NCI-H1417 (cell line): ENCODE measurements at regions not wholly inside any gene's neighbourhood (a gene's known extent, or its start where the extent isn't known, plus 50 kb on each side); places are given as distances from the start of the nearest gene placed in this dataset.
"Not testable (repeated sequence)": the region's sequence is repeated elsewhere in the genome, so short reads cannot be mapped to it uniquely, and the experiment has no call there.

Experiments used
- DNase-seq, 3 experiments: peaks; one replicate each; lab custom pipeline; 2025; lab: John Stamatoyannopoulos, UW

DNA sequence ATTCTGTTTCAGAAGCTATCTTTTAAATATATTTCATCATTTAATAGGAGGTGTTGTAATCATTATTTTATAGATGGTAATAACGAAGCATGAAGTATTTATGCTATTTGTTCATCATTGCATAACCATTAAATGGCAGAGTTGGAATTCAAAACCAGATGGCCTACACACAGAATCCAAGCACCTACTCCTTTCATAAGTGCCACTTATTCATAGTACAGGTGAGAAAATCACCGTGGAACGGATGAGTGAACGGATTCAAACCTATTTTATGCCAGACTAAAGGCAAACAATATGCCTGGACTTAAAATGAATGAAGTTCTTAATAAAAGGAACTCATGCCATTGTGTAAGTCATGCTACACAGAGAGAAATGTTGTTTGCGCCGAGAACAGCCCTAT is 397.9 kb upstream of the ADGRB3 start:
- no peak for DNase-seq

DNA sequence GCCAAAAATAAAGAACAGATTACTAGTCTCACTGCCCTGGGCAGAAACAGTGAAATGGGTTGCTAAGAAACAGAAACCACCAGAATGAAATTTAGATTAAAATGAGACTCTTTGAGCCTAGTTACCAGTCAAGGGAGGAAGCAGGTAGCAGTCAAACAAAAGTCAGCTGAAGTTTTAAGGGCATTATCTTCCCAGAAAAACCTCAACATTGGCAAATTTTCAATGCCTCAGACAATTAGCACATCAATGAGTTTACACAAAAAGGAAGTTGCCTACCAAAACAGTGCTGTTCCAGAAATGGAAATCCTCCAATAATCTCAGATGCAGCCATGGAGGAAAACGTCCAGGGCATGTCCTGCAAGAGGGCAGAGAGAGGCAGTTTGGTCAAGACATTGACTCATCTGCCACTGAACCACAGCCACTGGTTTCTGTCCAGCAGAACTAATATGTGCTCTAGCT is 399.7 kb upstream of the ADGRB3 start:
- no peak for DNase-seq

DNA sequence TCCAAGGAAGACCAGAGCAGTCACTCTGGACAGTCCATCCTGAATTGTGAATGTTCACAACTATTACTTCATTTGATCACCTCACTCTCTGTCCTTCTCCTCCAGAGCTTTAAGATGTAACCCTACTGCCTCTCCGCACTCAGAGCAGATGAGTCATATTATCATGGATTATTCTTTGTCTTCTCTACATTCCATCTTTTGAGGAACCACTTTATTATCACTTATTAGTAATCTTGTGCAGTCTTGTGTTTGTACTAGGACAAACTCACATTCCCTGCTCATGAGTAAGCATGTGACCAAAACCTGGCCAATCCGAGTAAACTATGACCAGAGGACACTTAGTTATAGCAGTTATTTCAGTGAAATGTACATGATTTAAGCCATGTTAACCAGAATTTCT is 401.5 kb upstream of the ADGRB3 start:
- no peak for DNase-seq

DNA sequence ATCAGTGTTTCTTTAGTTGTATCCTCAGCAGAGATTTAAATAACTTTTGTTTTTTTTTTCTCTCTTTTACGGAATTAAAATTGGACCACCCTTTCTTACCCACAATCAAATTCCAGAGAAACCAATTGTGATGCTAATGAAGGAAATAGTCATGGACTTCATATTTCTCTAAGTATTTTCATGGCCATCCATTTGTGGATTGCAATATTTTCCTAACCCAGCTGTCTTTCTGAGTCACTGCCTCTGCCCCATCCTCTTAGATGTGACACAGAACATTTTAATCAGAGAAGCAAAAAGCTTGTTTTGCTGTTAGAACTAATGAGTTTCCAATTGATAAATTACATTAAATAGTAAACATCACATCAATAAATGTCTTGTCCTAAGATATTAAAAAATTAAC is 405.5 kb upstream of the ADGRB3 start:
- no peak for DNase-seq

DNA sequence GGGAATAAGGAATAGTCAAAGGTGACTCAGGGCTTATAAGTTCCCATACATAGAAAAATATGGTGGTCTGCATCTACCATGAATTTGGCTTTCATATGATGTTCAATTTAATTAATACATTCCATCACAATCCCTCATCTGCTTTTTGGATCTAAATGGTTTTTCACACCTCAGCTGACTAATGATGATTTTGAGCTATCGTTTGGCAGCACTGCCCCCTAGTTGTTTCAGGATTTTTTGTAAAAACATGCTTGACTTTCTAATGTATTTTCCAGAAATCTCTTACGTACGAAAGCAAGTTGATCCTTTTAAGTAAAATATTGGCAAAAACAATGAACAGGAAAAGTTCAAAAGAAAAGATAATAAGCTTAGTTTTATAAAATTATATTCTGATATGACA is 408.6 kb upstream of the ADGRB3 start:
- DNase-seq = peak in 2 of 3 experiments; percentile 5 to 55

DNA sequence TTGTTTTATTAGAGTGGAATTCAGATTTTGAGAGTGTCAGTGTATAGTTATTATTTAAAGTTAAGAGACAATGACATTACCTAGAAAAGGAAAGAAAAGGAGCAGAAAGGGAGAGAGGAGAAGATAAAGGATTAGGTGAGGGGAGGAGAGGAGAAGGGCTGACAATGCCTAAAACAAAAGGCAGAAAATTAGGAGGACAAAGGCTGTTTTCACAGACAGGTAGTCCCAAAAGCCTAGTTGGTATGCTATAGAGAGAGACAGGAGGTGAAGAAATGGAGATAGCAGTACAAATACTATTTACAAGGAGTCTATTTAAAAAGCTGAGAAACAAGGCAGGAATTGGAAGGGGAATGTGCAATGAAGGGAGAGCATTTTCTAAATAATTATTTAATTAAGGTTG is 409.4 kb upstream of the ADGRB3 start:
- no peak for DNase-seq

DNA sequence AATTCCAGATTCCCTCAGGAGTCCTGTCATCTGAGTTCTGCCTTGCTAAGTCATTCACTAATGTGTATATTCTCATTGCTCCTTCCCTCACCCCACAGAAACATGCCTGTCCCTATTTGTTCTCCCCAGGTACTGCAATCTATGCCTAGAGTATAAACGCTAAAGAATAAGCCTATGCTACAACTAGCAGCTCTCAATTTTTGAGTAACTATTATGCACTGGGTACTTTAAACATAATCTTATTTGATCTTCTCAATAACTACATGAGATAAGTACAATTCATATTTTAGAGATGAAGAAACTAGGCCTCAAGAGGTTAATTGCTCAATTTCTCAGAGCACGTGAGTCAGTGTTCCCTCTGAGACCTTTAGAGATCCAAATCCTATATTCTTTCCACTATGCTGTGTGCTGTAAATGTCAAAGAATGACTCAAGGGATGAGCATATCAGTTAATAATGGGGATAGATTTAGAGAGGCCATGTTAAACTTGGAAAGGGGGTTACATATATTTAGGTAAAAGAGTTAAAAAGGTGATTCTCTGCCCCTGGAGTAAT is 423.8 kb upstream of the ADGRB3 start:
- DNase-seq = no peak

DNA sequence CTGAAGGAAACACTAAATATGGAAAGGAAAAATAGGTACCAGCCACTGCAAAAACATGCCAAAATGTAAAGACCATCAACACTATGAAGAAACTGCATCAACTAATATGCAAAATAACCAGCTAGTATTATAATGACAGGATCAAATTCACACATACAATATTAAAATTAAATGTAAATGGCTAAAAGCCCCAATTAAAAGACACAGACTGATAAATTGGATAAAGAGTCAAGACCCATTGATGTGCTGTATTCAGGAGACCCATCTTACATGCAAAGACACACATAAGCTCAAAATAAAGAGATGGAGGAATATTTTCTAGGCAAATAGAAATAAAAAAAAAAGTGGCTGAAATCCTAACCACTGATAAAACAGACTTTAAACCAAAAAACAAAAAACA is 427.5 kb upstream of the ADGRB3 start:
- DNase-seq = not testable (repeated sequence)

DNA sequence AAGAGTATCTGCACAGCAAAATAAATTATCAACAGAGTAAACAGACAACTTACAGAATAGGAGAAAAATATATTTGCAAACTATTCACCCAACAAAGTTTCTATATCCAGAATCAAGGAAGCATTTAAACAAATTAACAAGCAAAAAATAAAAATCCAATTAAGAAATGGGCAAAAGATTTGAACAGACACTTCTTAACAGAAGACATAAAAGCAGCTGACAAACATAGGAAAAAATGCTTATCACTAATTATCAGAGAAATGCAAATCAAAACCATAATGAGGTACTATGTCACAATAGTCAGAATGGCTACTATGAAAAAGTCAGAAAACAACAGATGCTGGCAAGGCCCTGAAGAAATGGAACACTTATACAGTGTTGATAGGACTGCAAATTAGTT is 434.2 kb upstream of the ADGRB3 start:
- DNase-seq = no peak

DNA sequence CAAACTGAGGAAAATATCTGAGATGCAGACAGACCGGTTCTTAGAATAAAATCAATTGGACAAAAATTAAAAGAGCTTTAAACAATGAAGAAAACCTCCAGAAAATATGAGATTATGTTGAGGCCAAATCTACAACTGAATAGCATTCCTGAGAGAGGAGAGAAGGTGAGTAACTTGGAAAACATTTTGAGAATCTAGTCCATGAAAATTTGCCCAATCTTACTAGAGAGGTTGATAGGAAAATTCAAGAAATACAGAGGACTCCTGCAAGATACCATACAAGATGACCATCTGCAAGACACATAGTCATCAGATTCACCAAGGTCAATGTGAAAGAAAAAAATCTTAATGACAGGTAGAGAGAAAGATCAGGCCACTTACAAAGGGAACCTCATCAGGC is 437.7 kb upstream of the ADGRB3 start:
- no peak for DNase-seq

DNA sequence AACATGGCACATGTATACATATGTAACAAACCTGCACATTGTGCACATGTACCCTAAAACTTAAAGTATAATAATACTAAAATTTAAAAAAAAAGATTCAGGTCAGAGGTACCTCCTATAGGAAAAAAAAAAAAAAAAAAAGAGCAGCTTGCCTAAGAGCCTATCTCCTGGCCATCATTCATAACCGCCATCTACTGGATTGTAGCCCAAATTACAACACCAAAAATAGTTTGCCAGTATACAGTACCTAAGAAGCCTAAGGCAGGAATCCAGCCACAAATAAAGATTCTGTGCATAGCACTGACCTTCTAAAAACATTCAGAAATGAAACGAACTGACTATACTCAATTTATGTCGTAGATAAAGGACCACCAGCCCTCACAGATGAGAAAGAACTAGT is 438.4 kb upstream of the ADGRB3 start:
- DNase-seq = peak in 1 of 3 experiments; percentile 6

DNA sequence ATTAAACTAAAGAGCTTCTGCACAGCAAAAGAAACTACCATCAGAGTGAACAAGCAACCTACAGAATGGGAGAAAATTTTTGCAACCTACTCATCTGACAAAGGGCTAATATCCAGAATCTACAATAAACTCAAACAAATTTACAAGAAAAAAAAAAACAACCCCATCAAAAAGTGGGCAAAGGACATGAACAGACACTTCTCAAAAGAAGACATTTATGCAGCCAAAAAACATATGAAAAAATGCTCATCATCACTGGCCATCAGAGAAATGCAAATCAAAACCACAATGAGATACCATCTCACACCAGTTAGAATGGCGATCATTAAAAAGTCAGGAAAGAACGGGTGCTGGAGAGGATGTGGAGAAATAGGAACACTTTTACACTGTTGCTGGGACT is 439.3 kb upstream of the ADGRB3 start:
- not testable (repeated sequence) for DNase-seq

DNA sequence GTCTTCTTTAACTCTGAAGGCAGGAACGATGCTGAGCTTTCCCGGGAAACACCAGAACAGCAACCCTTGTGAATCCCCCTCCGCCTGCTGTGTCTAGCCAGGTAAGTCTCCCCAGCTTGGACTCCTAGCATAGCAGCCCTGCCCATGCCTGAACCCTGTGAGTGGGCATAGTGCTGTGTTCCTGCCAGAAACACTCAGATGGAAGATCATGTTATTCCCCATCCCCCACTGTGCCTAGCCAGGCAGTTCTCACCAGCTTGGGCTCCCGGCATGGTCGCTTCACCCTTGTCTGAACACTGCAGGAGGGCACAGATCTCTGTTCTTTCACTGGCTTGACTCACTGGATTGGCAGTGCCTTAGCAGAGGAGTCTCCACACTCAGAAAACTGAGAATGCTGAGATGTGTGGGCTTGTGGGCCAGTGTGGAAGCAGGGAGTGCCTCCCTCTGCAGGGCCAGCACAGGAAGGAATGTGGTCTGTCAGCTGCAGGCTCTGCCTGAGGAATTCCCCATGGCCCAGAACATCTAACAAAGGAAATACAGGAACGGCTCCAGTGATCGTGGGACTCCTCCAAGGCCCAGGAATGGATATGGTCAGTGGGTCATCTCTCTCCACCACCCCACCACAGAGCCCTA is 440.1 kb upstream of the ADGRB3 start:
- no peak for DNase-seq

DNA sequence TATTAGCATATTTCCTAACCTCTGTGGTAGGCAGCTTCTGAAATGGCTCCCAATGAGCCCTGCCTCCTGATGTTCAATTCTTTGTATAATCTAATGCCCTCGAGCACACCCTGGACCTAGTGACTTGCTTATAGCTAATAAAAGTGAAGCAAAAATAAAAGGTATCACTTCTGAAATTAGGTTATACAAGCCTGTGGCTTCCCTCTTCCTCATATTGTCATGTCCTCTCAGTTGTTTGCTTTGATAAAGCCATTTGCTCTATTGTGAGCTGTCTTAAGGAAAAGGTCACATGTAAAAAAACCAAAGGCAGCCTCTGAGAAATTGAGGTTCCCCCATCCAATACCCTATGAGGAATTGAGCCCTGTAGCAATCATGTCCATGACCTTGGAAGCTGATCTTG is 442.1 kb upstream of the ADGRB3 start:
- no peak for DNase-seq

DNA sequence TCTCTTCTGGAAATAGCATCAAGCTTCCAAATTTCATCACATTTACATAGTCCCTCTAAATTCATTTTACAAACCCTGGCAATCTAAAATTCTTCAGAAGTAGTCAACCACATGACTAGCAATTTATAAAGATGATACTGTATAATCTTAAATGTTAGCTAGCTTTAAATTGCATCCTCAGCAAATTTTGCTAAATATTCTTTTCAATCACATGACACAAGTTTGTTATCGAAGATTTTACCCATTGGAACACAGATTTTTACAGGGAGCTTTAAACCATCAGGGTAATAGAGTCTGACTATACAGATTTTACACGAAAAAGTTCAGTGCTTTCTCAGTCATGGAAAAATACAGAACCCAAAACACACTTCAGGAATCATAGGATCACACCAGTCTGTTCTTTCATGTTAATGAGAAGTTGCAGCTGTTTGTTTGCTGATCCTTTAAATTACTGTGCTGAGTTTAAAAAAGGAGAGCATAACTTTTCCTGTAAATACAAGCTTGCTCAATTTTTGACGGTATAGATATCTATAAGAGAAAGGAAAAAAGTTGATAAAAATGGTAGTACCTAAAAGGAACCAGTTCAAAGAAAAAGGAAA is 445.8 kb upstream of the ADGRB3 start:
- DNase-seq = no peak

DNA sequence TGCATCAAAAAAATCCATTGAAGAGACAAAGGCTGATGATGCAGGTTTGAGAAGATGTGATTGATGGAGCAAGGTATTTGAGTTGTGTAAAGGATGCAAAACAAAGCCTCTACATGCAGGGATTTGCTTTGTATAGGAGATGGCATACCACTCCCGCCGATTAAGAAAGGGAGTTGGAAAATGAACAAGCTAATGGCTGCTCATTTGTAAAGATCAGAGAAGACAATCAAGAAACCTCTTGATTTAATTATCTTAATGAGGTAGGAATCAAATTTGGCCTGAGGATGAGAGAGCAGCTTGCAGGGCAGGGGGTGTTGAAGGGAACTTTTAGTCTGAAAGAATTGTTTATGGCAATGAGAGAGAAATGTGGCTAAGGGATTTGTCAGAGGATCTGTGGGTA is 448.2 kb upstream of the ADGRB3 start:
- DNase-seq = no peak

DNA sequence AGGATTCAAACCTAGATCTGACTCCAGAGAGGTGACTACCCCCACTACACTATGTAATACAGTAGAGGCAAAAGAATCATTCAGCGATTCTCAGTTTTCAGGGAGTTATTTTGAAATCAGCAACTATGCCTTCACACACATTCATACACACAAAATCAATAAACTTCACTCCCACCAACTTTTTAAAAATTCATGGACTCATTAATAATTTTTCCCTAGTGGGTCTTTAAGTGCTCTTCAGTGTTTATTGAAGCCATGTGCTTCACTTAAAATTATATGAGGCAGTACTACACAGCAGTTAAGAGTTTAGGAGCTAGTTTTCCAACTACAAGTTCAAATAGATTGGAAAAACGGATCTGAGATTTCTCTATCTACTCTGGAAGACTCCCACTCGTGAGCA is 452.7 kb upstream of the ADGRB3 start:
- DNase-seq = no peak

DNA sequence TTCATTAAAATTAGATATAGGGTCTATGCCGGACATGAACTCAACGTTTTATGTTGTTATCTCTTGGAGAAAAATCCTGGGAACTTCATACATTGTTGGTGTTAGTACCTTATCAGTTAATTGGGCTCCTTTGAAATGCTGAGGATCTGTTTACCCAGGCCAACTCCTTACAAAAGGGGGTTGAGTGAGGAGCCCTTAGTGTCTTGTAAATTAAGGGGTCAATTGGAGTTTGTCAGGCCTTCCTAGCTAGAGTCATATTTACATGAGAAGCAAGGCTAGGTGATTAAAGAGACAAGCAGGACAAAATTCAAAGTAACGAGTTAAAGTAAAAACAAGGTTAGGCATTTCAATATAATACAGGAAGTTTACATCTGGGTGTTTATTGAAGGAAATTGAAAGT is 454.1 kb upstream of the ADGRB3 start:
- not testable (repeated sequence) for DNase-seq

DNA sequence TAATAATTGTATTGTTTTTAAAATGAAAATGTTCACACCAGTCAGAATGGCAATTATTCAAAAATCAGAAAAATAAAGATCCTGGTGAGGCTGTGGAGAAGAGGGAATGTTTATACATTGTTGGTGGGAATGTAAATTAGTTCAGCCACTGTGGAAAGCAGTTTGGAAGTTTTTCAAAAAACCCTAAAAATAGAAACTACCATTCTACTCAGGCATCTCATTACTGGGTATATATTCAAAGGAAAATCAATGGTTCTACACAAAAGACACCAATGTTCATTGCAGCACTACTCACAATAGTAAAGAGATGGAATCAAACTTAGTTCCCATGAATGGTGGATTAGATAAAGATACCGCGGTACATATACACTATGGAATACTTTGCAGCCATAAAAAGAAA is 461.5 kb upstream of the ADGRB3 start:
- no peak for DNase-seq

DNA sequence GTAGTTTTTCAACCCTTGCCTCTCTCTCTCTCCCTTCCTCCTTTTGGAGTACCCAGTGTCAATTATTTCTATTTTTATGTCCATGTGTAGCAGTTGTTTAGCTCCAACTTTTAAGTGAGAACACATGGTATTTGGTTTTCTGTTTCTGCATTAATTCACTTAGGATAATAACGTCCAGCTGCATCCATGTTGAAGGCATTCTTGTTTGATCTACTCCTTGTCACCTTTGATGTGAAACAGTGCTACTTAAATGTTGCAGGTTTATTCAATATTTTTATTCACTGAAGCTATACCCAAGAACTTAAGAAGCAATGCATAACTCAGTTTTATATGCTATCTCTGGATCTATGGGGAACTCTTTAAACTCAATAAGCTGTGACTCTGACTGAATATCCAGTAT is 465.2 kb upstream of the ADGRB3 start:
- no peak for DNase-seq

DNA sequence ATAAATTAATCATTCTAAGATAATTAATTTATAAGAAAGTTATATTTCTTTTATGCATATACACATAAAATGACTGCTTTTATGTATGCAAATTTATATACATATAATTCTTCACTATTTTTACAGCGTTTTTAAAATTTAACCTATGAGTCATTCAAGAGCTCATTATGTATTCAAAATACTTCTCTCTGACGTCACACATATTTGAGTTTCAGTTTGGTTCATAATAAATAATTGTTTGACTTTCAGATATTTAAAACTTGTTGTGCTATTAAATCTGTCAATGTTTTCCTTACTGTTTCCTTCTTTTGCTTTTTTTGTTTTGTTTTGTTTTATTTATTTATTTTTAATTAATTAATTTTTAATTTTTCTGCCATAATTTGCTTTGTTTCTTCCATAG is 467.5 kb upstream of the ADGRB3 start:
- DNase-seq = no peak

DNA sequence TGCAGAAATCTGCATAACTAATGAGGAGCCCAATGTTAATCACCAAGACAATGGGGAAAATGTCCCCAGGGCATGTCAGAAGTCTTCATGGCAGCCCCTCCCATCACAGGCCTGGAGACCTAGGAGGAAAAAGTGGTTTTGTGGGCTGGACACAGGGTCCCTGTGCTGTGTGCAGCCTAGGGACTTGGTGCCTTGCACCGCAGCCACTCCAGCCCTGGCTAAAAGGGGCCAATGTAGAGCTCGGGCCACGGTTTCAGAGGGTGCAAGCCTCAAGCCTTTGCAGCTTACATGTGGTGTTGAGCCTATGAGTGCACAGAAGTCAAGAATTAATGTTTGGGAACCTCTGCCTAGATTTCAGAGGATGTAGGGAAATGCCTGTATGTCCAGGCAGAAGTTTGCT is 474.3 kb upstream of the ADGRB3 start:
- DNase-seq = not testable (repeated sequence)

DNA sequence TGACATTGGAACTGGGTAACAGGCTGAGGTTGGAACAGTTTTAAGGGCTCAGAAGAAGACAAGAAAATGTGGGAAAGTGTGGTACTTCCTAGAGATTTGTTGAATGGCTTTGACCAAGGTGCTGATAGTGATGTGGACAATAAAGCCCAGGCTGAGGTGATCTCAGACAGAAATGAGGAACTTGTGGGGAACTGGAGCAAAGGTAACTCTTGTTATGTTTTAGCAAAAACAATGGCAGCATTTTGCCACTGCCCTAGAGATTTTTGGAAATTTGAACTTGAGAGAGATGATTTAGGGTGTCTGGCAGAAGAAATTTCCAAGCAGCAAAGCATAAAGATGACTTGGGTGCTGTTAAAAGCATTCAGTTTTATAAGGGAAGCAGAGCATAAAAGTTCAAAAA is 474.7 kb upstream of the ADGRB3 start:
- no peak for DNase-seq

DNA sequence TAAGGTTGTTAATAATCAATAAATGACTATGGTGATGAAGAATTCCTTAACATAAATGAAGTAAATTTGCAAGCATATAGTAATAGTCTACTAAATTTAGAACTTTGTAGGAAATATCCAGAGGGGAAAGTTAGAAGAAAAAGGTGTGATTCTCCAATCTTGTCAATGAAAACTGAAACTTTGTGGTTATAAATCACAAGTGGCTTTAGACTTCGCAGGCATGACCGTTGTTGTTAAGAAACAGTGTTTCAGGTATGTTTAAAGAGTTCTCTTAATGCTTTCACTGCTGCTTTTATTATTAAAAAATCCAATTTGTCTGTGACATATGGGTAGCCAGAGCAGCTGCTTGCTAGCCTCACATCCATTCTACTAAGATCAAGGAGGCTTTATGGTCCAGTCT is 475.6 kb upstream of the ADGRB3 start:
- no peak for DNase-seq
